Peyer's patch (tissue), 4 donors: ENCODE measurements at regions not wholly inside any gene's neighbourhood (a gene's known extent, or its start where the extent isn't known, plus 50 kb on each side); places are given as distances from the start of the nearest gene placed in this dataset.

Source experiments
- CTCF ChIP-seq, 6 experiments: fragments of 450-650 bp in 4 of 6; fragments of 200-600 bp in 2 of 6; sonication (generic) in 1 of 6; IDR thresholded peaks; one replicate each; pipeline ENCODE4 v1.5.1; 2017 to 2019; ENCODE audit warnings: antibody characterized with exemption in 6 of 6, mild to moderate bottlenecking in 3 of 6, moderate library complexity in 1 of 6
- POLR2A ChIP-seq, 2 donors: fragments of 450-650 bp; IDR thresholded peaks; one replicate each; pipeline ENCODE4 v1.5.1; 2017; ENCODE audit warnings: antibody characterized with exemption in 2 of 2, mild to moderate bottlenecking in 2 of 2, moderate library complexity in 2 of 2

GRCh38 chr6:14775528-14775927 lies 470.3 kb upstream of the JARID2 start:
- TF ChIP-seq CTCF (IDR thresholded peaks at IDR 0.05), result no peak
- no peak for TF ChIP-seq POLR2A (IDR thresholded peaks at IDR 0.05)
